GM20431 (cell line): ENCODE measurements at regions not wholly inside any gene's neighbourhood (a gene's known extent, or its start where the extent isn't known, plus 50 kb on each side); places are given as distances from the start of the nearest gene placed in this dataset.
"Not testable (repeated sequence)": the region's sequence is repeated elsewhere in the genome, so short reads cannot be mapped to it uniquely, and the experiment has no call there.

Source experiments
- in situ Hi-C: fragments of 300-500 bp; cut with MseI, MboI; formaldehyde crosslinking; loops from one replicate; pipeline ENCODE4 v1.15.0; 2020; ENCODE audit warnings: low sequenced_read_pairs; ENCODE audit not compliant: unreplicated experiment

- in situ Hi-C loops, result no loop called here
These were observed 152.4 kb upstream of the TRIM24 start for GRCh38 chr7:138307633-138308032.

- in situ Hi-C loops, result no loop called here
These were observed 151.9 kb upstream of the TRIM24 start for GRCh38 chr7:138308136-138308535.

GRCh38 chr7:138309186-138309585 is 150.9 kb upstream of the TRIM24 start:
- in situ Hi-C loops, result no loop called here

- in situ Hi-C loops, result no loop called here
These were observed 146.3 kb upstream of the TRIM24 start for GRCh38 chr7:138313829-138314178.

- in situ Hi-C loops, result no loop called here
These were observed 143.5 kb upstream of the TRIM24 start for GRCh38 chr7:138316421-138317043.

- in situ Hi-C loops, result no loop called here
These were observed 142.9 kb upstream of the TRIM24 start for GRCh38 chr7:138317044-138317596.

- in situ Hi-C loops, result no loop called here
These were observed 135.1 kb upstream of the TRIM24 start for GRCh38 chr7:138324941-138325340.

GRCh38 chr7:138325434-138325833 is 134.6 kb upstream of the TRIM24 start:
- in situ Hi-C loops, result no loop called here

- in situ Hi-C loops, result no loop called here
These were observed 131.8 kb upstream of the TRIM24 start for GRCh38 chr7:138328215-138328614.

- in situ Hi-C loops, result not testable (repeated sequence)
These were observed 127.2 kb upstream of the TRIM24 start for GRCh38 chr7:138332850-138333249.

GRCh38 chr7:138338361-138338760 is 121.7 kb upstream of the TRIM24 start:
- in situ Hi-C loops, result no loop called here

GRCh38 chr7:138339229-138339628 is 120.8 kb upstream of the TRIM24 start:
- in situ Hi-C loops, result not testable (repeated sequence)

- in situ Hi-C loops, result no loop called here
These were observed 117.1 kb upstream of the TRIM24 start for GRCh38 chr7:138342990-138343389.

GRCh38 chr7:138345567-138345966 is 114.5 kb upstream of the TRIM24 start:
- in situ Hi-C loops, result no loop called here

GRCh38 chr7:138346975-138347374 is 113.1 kb upstream of the TRIM24 start:
- in situ Hi-C loops, result no loop called here

GRCh38 chr7:138349841-138350700 is 110.0 kb upstream of the TRIM24 start:
- in situ Hi-C loops, result no loop called here

GRCh38 chr7:138350701-138351357 is 109.2 kb upstream of the TRIM24 start:
- in situ Hi-C loops, result no loop called here

GRCh38 chr7:138352570-138353461 is 107.2 kb upstream of the TRIM24 start:
- in situ Hi-C loops, result no loop called here

- in situ Hi-C loops, result no loop called here
These were observed 106.0 kb upstream of the TRIM24 start for GRCh38 chr7:138354066-138354465.

GRCh38 chr7:138355254-138355653 is 104.8 kb upstream of the TRIM24 start:
- in situ Hi-C loops, result no loop called here
